GM19324 (cell line): ENCODE measurements at regions not wholly inside any gene's neighbourhood (a gene's known extent, or its start where the extent isn't known, plus 50 kb on each side); places are given as distances from the start of the nearest gene placed in this dataset.

ENCODE experiments used
- ATAC-seq: cut with Tn5 transposase; IDR thresholded peaks from one replicate; pipeline ENCODE4 v1.9.1; 2021; ENCODE audit warnings: mild to moderate bottlenecking, moderate library complexity; ENCODE audit not compliant: unreplicated experiment, low FRiP score

GRCh38 chr10:57815949-57816348 is 451.7 kb downstream of the IPMK start:
- ATAC-seq = no peak

- no peak for ATAC-seq
Measured at GRCh38 chr10:57809961-57810360, 457.7 kb downstream of the IPMK start.

GRCh38 chr10:57807906-57808305 is 459.8 kb downstream of the IPMK start:
- ATAC-seq = no peak

GRCh38 chr10:57806675-57807074 is 461.0 kb downstream of the IPMK start:
- no peak for ATAC-seq

- ATAC-seq = no peak
Measured at GRCh38 chr10:57799625-57800024, 468.1 kb downstream of the IPMK start.

- ATAC-seq = no peak
Measured at GRCh38 chr10:57798830-57799229, 468.9 kb downstream of the IPMK start.

GRCh38 chr10:57791546-57791945 is 476.1 kb downstream of the IPMK start:
- no peak for ATAC-seq

- ATAC-seq = no peak
Measured at GRCh38 chr10:57790703-57791102, 477.0 kb downstream of the IPMK start.

GRCh38 chr10:57788117-57788516 is 479.6 kb downstream of the IPMK start:
- ATAC-seq = no peak

GRCh38 chr10:57786850-57787750 is 480.6 kb downstream of the IPMK start:
- ATAC-seq = no peak

- no peak for ATAC-seq
Measured at GRCh38 chr10:57786331-57786730, 481.4 kb downstream of the IPMK start.

- ATAC-seq = no peak
Measured at GRCh38 chr10:57785546-57785945, 482.1 kb downstream of the IPMK start.

- no peak for ATAC-seq
Measured at GRCh38 chr10:57785068-57785467, 482.6 kb downstream of the IPMK start.

GRCh38 chr10:57776688-57777432 is 490.8 kb downstream of the IPMK start:
- ATAC-seq = no peak

- ATAC-seq = no peak
Measured at GRCh38 chr10:57775250-57775649, 492.4 kb downstream of the IPMK start.

- no peak for ATAC-seq
Measured at GRCh38 chr10:57769298-57769697, 498.4 kb downstream of the IPMK start.

GRCh38 chr10:57759777-57760176 is 507.9 kb downstream of the IPMK start:
- ATAC-seq = no peak

GRCh38 chr10:57754803-57755202 is 512.9 kb downstream of the IPMK start:
- no peak for ATAC-seq

- ATAC-seq = no peak
Measured at GRCh38 chr10:57743711-57744110, 524.0 kb downstream of the IPMK start.

- ATAC-seq = no peak
Measured at GRCh38 chr10:57741751-57742150, 525.9 kb downstream of the IPMK start.

- no peak for ATAC-seq
Measured at GRCh38 chr10:57723305-57723704, 544.4 kb downstream of the IPMK start.

GRCh38 chr10:57716884-57717283 is 550.8 kb downstream of the IPMK start:
- ATAC-seq = no peak
